ENCODE measurements at regions not wholly inside any gene's neighbourhood (a gene's known extent, or its start where the extent isn't known, plus 50 kb on each side); places are given as distances from the start of the nearest gene placed in this dataset.

DNA sequence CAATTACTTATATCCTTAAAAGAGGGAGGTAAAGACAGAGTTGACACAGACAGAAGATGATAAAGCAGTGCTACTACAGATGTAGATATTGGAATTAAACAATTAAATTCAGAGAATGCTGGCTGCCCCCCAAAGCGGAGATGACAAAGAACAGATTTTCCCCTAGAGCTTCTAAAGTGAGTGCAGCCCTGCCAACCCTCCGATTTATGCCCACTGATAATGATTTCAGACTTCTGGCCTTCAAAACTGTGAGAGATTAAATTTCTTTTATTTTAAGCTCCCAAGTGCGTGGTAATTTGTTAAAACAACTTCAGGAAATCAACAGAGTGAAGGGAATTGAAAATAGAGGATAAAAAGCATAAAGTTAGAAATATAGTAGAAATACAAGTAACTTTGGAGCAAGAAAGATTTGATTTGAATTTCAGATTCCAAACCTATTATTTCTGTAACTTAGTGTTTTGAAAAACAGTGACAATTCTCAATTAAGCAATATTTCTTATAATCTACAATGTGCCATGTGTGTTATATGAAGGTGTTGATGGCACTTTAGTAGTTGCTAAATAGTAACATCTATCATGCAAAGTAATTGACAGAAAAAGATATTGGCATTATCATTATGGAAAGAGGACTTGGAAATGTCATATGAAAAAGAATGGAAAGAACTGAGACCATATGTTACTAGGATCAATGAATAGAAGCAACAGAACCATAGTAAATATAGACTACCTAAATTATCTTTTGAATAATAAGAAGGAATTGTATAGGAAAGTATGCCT, 946.4 kb upstream of the PTPRD start:
- Histone ChIP-seq H3K9me3 (replicated peaks; ENCODE audit: control insufficient read depth, insufficient read depth, low read length) (peaks cover 1% of the 10 kb centered on the region), H3K79me2 (ENCODE audit: control insufficient read depth, insufficient read depth, low read length) (no peaks in the 10 kb centered on the region), H3K4me2 (ENCODE audit: insufficient read depth, low read length) (no peak overlapping the region), H4K20me1 (replicated peaks; ENCODE audit: control insufficient read depth, extremely low read depth, insufficient read depth, low read length) (no peaks in the 10 kb centered on the region), H3K9me1 (replicated peaks; ENCODE audit: control insufficient read depth, extremely low read depth, insufficient read depth, low read length) (no peaks in the 10 kb centered on the region), H3K36me3 (ENCODE audit: control insufficient read depth in 2 of 2, extremely low read depth in 1 of 2, insufficient read depth in 2 of 2, low read length in 2 of 2) (no peaks in the 10 kb centered on the region), H3K27me3 (ENCODE audit: control insufficient read depth in 2 of 2, insufficient read depth in 2 of 2, low read length in 2 of 2) (no peaks in the 10 kb centered on the region), H3K4me1 (ENCODE audit: control insufficient read depth, extremely low read depth, insufficient read depth, low read length) (no peaks in the 10 kb centered on the region), H2AFZ (ENCODE audit: low read depth, low read length) (no peak overlapping the region), H3K4me3 (replicated peaks in 1 of 3; ENCODE audit: insufficient read depth in 1 of 3, low read depth in 1 of 3, low read length in 3 of 3) (no peak overlapping the region), H3K27ac (ENCODE audit: insufficient read depth, low read depth, low read length) (no peak overlapping the region), H3K9ac (replicated peaks; ENCODE audit: extremely low read depth, insufficient read depth, low read length) (no peak overlapping the region)
- intact Hi-C loops (cut with micrococcal nuclease), result no loop called here
- TF ChIP-seq MYC (IDR thresholded peaks at IDR 0.05; ENCODE audit: low read depth, low read length), result no peak
- TF ChIP-seq GATA2 (IDR thresholded peaks at IDR 0.05; ENCODE audit: insufficient read depth, insufficient read length, low read depth, low read length), result no peak
- TF ChIP-seq EZH2 (IDR thresholded peaks at IDR 0.05; ENCODE audit: borderline replicate concordance, low read depth, low read length, severe bottlenecking), result no peak
- TF ChIP-seq, protein P1, sequence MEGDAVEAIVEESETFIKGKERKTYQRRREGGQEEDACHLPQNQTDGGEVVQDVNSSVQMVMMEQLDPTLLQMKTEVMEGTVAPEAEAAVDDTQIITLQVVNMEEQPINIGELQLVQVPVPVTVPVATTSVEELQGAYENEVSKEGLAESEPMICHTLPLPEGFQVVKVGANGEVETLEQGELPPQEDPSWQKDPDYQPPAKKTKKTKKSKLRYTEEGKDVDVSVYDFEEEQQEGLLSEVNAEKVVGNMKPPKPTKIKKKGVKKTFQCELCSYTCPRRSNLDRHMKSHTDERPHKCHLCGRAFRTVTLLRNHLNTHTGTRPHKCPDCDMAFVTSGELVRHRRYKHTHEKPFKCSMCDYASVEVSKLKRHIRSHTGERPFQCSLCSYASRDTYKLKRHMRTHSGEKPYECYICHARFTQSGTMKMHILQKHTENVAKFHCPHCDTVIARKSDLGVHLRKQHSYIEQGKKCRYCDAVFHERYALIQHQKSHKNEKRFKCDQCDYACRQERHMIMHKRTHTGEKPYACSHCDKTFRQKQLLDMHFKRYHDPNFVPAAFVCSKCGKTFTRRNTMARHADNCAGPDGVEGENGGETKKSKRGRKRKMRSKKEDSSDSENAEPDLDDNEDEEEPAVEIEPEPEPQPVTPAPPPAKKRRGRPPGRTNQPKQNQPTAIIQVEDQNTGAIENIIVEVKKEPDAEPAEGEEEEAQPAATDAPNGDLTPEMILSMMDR (IDR thresholded peaks at IDR 0.05; ENCODE audit: extremely low read depth in 1 of 2, insufficient read depth in 1 of 2, low read depth in 1 of 2, low read length in 2 of 2), result no peak
- no peak for FAIRE-seq
- ChIA-PET POLR2A (no interaction called here), CTCF (no interaction called here)
- dilution Hi-C loops (cut with MboI; ENCODE audit: extremely low pct_ligation_motif_present, low sequenced_read_pairs), result no loop called here
- no TSS peak for BruUV-seq (replicated peaks)
- DNase-seq (ENCODE audit: low read depth, low spot score), result no peak

DNA sequence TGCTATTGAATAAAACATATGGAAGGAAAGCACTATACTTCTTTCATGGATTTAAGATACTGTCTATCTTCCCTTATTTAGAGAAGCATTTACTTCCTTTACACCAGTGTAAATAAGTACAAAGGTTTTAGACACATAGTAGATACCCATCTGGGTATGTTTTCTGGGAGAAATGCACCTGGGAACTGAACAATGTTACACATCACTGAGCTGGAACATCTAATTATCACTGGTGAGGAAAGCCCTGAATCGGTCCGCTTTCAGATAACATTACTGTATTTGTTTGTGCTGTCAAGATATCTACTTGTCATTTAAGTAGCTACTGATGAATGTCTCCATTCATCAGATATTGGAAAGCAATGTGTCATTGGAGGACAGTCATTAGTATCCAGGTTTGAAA, 964.7 kb upstream of the PTPRD start:
- no peak overlapping the region for H3K27ac ChIP-seq (ENCODE audit: insufficient read depth, low read depth, low read length)
- H2AFZ ChIP-seq (ENCODE audit: low read depth, low read length), result no peak overlapping the region
- ChIA-PET POLR2A (no interaction called here), CTCF (interaction anchor here (0.5 kb wide), 1 partner anchor 434 kb away, joined by 4 read pairs; no protein-coding TSS in a partner anchor)
- H3K9me1 ChIP-seq (replicated peaks; ENCODE audit: control insufficient read depth, extremely low read depth, insufficient read depth, low read length), result no peaks in the 10 kb centered on the region
- H3K9ac ChIP-seq (replicated peaks; ENCODE audit: extremely low read depth, insufficient read depth, low read length), result no peak overlapping the region
- no peak overlapping the region for H3K4me3 ChIP-seq (replicated peaks in 1 of 3; ENCODE audit: insufficient read depth in 1 of 3, low read depth in 1 of 3, low read length in 3 of 3)
- no peak for TF ChIP-seq POLR2AphosphoS5 (IDR thresholded peaks at IDR 0.05; ENCODE audit: insufficient read depth, low read depth, low read length)
- TF ChIP-seq, protein P1 (IDR thresholded peaks at IDR 0.05; ENCODE audit: extremely low read depth in 1 of 2, insufficient read depth in 1 of 2, low read depth in 1 of 2, low read length in 2 of 2), result no peak
- TF ChIP-seq MYC (IDR thresholded peaks at IDR 0.05; ENCODE audit: low read depth, low read length), result no peak
- no peak for TF ChIP-seq POLR2A (IDR thresholded peaks at IDR 0.05; ENCODE audit: low read depth, low read length)
- no peak for TF ChIP-seq JUN (IDR thresholded peaks at IDR 0.05; ENCODE audit: borderline replicate concordance, insufficient read depth, insufficient read length, low read depth)
- TF ChIP-seq, protein P2, sequence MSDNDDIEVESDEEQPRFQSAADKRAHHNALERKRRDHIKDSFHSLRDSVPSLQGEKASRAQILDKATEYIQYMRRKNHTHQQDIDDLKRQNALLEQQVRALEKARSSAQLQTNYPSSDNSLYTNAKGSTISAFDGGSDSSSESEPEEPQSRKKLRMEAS (IDR thresholded peaks at IDR 0.05; ENCODE audit: insufficient read depth, insufficient read length), result no peak
- TF ChIP-seq GATA2 (IDR thresholded peaks at IDR 0.05; ENCODE audit: insufficient read depth, insufficient read length, low read depth, low read length), result no peak
- TF ChIP-seq EZH2 (IDR thresholded peaks at IDR 0.05; ENCODE audit: borderline replicate concordance, low read depth, low read length, severe bottlenecking), result no peak
- FAIRE-seq, result no peak
- DNase-seq (ENCODE audit: low read depth, low spot score), result no peak
- no peak overlapping the region for H3K4me2 ChIP-seq (ENCODE audit: insufficient read depth, low read length)
- no peaks in the 10 kb centered on the region for H4K20me1 ChIP-seq (replicated peaks; ENCODE audit: control insufficient read depth, extremely low read depth, insufficient read depth, low read length)
- H3K9me3 ChIP-seq (replicated peaks; ENCODE audit: control insufficient read depth, insufficient read depth, low read length), result no peaks in the 10 kb centered on the region
- intact Hi-C loops (cut with micrococcal nuclease), result no loop called here
- dilution Hi-C loops (cut with MboI; ENCODE audit: extremely low pct_ligation_motif_present, low sequenced_read_pairs), result no loop called here
- H3K4me1 ChIP-seq (ENCODE audit: control insufficient read depth, extremely low read depth, insufficient read depth, low read length), result no peaks in the 10 kb centered on the region
- no peaks in the 10 kb centered on the region for H3K36me3 ChIP-seq (ENCODE audit: control insufficient read depth in 2 of 2, extremely low read depth in 1 of 2, insufficient read depth in 2 of 2, low read length in 2 of 2)
- BruUV-seq (replicated peaks), result no TSS peak
- no peaks in the 10 kb centered on the region for H3K79me2 ChIP-seq (ENCODE audit: control insufficient read depth, insufficient read depth, low read length)
- H3K27me3 ChIP-seq (ENCODE audit: control insufficient read depth in 2 of 2, insufficient read depth in 2 of 2, low read length in 2 of 2), result no peaks in the 10 kb centered on the region
